Renal cortex interstitium (tissue), 11 donors: ENCODE measurements at regions not wholly inside any gene's neighbourhood (a gene's known extent, or its start where the extent isn't known, plus 50 kb on each side); places are given as distances from the start of the nearest gene placed in this dataset.

Source experiments
- DNase-seq, 11 donors: peaks; one replicate each; pipeline ENCODE4 v3.0.0-alpha.2; 2013; ENCODE audit warnings: low read depth in 9 of 11, low spot score in 4 of 11; ENCODE audit errors: extremely low read depth in 1 of 11

DNA sequence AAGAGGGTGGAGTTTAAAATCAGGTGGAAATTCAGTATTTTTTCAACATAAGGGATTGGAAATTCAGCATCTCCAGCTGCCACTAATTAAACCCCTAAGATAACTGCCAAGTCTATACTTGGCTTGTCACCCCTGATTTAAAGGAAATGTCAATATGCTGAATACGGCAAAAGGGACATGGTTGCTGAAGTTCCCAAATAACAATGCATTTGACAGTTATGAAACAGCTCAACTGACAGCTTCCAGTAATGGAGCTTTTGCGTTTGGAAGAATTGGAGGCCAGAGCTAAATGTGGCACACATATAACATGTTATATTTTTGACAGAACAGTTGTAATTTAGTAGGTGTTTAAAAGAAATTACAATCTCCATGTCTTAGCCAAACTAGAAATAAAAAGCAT is 1867.9 kb upstream of the LRRTM1 start:
- DNase-seq = no peak

- DNase-seq = no peak
These were observed 1864.8 kb upstream of the LRRTM1 start for GRCh38 chr2:82169379-82169778.

DNA sequence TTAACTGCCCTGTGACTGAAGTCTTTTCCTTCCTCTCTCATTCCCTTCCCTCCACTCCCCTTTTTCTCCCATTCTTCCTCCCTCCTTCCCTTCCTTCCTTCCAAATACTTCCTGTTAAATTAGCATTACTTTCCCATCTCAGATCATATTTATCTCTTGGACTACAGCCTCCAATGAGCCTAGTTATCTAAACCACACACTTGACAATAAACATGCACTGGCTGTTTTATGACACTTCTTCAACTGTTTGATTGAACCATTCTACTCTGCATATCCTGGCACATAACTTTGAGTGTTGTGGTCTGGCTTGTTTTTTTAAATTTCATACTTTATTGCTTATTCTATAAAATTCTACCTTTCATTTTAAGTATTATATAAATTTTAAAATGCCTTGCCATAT is 1860.8 kb upstream of the LRRTM1 start:
- no peak for DNase-seq

- no peak for DNase-seq
These were observed 1853.6 kb upstream of the LRRTM1 start for GRCh38 chr2:82158150-82158549.

GRCh38 chr2:82155469-82155868 is 1850.9 kb upstream of the LRRTM1 start:
- DNase-seq = no peak

DNA sequence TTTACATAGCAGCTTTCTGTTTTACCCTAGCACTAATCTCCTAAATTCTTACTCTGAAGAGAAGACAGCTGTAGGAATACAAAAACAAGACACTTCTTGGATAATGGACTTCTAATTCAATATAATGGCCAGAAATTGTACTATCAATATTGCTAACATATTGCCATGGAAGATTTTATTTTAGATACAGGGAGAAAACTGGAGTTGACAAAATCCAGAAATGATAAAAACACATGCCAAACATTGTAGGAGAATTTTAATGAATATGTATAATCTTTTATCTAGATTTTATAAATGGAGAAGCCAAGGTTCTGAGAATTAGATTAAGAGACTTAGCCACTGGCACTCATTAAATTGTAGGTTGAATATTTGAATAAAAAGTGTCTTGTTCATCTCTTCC is 1838.8 kb upstream of the LRRTM1 start:
- DNase-seq = no peak

GRCh38 chr2:82139979-82140611 is 1835.5 kb upstream of the LRRTM1 start:
- peak in 10 of 11 donors; percentile 25 to 74 (median 40) for DNase-seq

- DNase-seq = no peak
These were observed 1832.9 kb upstream of the LRRTM1 start for GRCh38 chr2:82137441-82137840.

DNA sequence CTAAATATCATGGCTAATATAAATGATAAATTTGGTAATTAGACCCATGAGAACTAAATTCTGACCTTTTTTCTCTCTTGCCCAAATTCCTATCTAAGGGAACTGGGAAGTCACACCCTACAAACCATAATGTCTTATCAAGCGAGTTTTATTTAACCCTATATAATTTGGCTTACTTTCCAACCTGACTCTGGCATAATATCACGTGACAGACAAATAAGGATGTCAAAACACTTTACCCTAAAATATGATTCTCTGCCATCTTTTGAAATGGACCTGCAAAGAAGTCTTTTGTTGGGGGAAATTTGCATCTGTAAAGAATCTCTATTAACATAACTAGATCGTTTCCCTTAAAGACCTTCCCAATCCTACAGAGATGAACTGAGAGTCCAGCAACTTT is 1823.5 kb upstream of the LRRTM1 start:
- no peak for DNase-seq

- DNase-seq = no peak
These were observed 1820.1 kb upstream of the LRRTM1 start for GRCh38 chr2:82124629-82125028.

GRCh38 chr2:82120654-82121053 is 1816.1 kb upstream of the LRRTM1 start:
- DNase-seq = no peak

GRCh38 chr2:82120115-82120514 is 1815.6 kb upstream of the LRRTM1 start:
- DNase-seq = peak in 2 of 11 donors; percentile 8 to 9

DNA sequence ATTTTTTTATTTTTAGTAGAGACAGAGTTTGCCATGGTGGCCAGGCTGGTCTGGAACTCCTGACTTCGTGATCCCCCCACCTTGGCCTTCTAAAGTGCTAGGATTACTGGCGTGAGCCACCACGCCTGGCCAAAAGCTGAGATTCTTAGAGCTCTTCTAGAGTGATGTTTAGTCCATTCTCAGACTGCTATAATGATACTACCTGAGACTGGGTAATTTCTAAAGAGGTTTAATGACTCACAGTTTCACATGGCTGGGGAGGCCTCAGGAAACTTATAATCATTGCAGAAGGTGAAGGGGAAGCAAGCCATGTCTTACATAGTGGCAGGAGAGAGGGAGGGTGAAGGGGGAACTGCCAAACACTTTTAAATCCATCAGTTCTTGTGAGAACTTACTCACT is 1804.9 kb upstream of the LRRTM1 start:
- DNase-seq = no peak

DNA sequence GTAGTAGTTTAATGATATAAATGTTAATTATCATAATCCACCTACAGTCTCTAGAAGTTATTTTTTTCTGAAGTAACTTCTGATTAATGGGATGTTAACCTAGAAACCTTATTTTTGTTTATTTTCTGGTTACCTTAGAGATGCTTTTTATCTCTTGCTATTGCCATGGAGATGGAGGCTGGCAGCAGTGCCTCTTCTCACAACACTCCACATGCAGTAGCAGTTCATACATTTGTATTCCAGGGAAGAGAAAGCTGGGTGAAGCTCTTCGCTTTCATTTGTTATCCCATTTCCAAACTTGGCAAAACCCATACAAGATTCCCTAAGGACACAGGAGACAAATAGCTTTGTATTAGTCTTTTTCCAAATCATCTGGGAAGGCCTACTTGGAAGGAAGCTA is 1794.1 kb upstream of the LRRTM1 start:
- DNase-seq = no peak

- DNase-seq = no peak
These were observed 1785.0 kb upstream of the LRRTM1 start for GRCh38 chr2:82089518-82089917.

- DNase-seq = no peak
These were observed 1780.3 kb upstream of the LRRTM1 start for GRCh38 chr2:82084679-82085392.

GRCh38 chr2:82075875-82076274 is 1771.3 kb upstream of the LRRTM1 start:
- DNase-seq = no peak

GRCh38 chr2:82062463-82062862 is 1757.9 kb upstream of the LRRTM1 start:
- no peak for DNase-seq

DNA sequence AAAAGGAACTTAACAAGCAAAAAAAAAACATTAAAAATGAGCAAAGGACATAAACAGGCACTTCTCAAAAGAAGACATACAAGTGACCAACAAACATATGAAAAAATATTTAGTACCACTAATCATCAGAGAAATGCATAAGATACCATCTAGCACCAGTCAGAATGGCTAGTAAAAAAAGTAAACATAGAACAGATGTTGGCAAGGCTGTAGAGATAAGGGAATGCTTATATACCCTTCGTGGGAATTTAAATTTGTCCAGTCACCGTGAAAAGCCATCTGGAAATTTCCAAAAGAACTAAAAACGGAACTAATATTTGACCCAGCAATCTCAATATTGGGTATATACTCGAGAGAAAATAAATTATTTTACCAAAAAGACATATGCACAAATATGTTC is 1751.3 kb upstream of the LRRTM1 start:
- no peak for DNase-seq

DNA sequence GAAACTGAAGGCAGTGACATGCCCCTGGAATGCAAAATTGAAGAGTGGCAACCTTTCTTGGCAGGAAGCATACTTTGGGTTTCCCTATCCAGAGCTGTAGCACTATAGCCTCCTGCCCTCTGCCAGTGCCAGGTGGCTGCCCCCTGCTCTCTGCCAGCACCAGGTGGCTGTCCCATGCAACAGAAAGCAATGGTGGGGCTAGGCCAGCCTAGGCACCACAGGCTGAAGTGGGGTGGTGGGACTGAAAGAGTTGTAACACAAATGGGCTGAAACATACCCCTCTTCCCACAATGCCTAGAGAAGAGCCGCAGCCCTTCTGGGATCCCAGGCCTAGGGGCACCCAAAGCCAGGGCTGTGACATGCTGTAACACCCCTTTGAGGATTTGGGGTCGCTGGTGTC is 1739.3 kb upstream of the LRRTM1 start:
- DNase-seq = no peak
